ENCODE measurements at regions not wholly inside any gene's neighbourhood (a gene's known extent, or its start where the extent isn't known, plus 50 kb on each side); places are given as distances from the start of the nearest gene placed in this dataset.

GRCh38 chrY:7310482-7311269 is 399.1 kb upstream of the AMELY start:
- ATAC-seq = no peak
- TF ChIP-seq POLR2A (IDR thresholded peaks at IDR 0.05) (no peak), CTCF (IDR thresholded peaks at IDR 0.05) (no peak)
- Histone ChIP-seq H3K4me3 (no peak overlapping the region), H3K4me1 (no peaks in the 10 kb centered on the region), H3K27ac (no peak overlapping the region), H3K27me3 (no peaks in the 10 kb centered on the region), H3K36me3 (replicated peaks in 1 of 2; ENCODE audit: insufficient read depth in 1 of 2, low read depth in 2 of 2) (no peaks in the 10 kb centered on the region), H3K9me3 (no peaks in the 10 kb centered on the region)
- intact Hi-C loops (cut with DNase I) = no loop called here
- 50 to 59% methylated on average over 5 to 6 of the region's 6 CpGs for WGBS, 2 donors
- DNase-seq = peak in 1 of 4 donors; percentile 3

- Histone ChIP-seq H3K27me3 (no peaks in the 10 kb centered on the region), H3K27ac (no peak overlapping the region), H3K4me1 (no peaks in the 10 kb centered on the region), H3K4me3 (no peak overlapping the region), H3K36me3 (replicated peaks in 1 of 2; ENCODE audit: insufficient read depth in 1 of 2, low read depth in 2 of 2) (no peaks in the 10 kb centered on the region), H3K9me3 (no peaks in the 10 kb centered on the region)
- no peak for ATAC-seq
- no peak for TF ChIP-seq POLR2A (IDR thresholded peaks at IDR 0.05)
- TF ChIP-seq CTCF (IDR thresholded peaks at IDR 0.05) = no peak
- 86 to 91% methylated on average over 5 of the region's 5 CpGs for WGBS, 2 donors
- intact Hi-C loops (cut with DNase I) = no loop called here
- no peak for DNase-seq
Observed at GRCh38 chrY:7308816-7309215, 397.3 kb upstream of the AMELY start.

GRCh38 chrY:7302306-7302705 is 390.8 kb upstream of the AMELY start:
- no peak for DNase-seq
- Histone ChIP-seq H3K36me3 (replicated peaks in 1 of 2; ENCODE audit: insufficient read depth in 1 of 2, low read depth in 2 of 2) (no peaks in the 10 kb centered on the region), H3K27ac (no peak overlapping the region), H3K4me3 (no peak overlapping the region), H3K9me3 (no peaks in the 10 kb centered on the region), H3K4me1 (no peaks in the 10 kb centered on the region), H3K27me3 (no peaks in the 10 kb centered on the region)
- WGBS, 2 donors = 82 to 87% methylated on average over 3 of the region's 3 CpGs
- TF ChIP-seq CTCF (IDR thresholded peaks at IDR 0.05) (no peak), POLR2A (IDR thresholded peaks at IDR 0.05) (no peak)
- no peak for ATAC-seq
- intact Hi-C loops (cut with DNase I) = no loop called here

GRCh38 chrY:7299960-7300359 is 388.4 kb upstream of the AMELY start:
- no peak for ATAC-seq

More at GRCh38 chrY:7299960-7300359, 388.4 kb upstream of the AMELY start:
- Histone ChIP-seq H3K27me3 (no peaks in the 10 kb centered on the region), H3K9me3 (no peaks in the 10 kb centered on the region), H3K27ac (no peak overlapping the region), H3K4me3 (no peak overlapping the region), H3K4me1 (no peaks in the 10 kb centered on the region), H3K36me3 (replicated peaks in 1 of 2; ENCODE audit: insufficient read depth in 1 of 2, low read depth in 2 of 2) (no peaks in the 10 kb centered on the region)
- WGBS, 2 donors = 62 to 85% methylated on average over 3 of the region's 3 CpGs
- DNase-seq = no peak
- TF ChIP-seq POLR2A (IDR thresholded peaks at IDR 0.05) (no peak), CTCF (IDR thresholded peaks at IDR 0.05) (no peak)
- intact Hi-C loops (cut with DNase I) = no loop called here
